H1 (cell line): ENCODE measurements at regions not wholly inside any gene's neighbourhood (a gene's known extent, or its start where the extent isn't known, plus 50 kb on each side); places are given as distances from the start of the nearest gene placed in this dataset.

Experiments used
- CTCF ChIA-PET: fragments of 300-600 bp; sonication (Branson Sonifier 250); formaldehyde crosslinking; loops from one replicate; lab custom pipeline; 2021; ENCODE audit not compliant: partially characterized antibody; lab: Charles Lee
- POLR2A ChIA-PET: fragments of 300-600 bp; sonication (Branson Sonifier 250); formaldehyde crosslinking; loops from one replicate; lab custom pipeline; 2021; ENCODE audit warnings: inconsistent platforms; ENCODE audit not compliant: partially characterized antibody; lab: Charles Lee
- DNase-seq, 2 experiments: peaks; one replicate each; pipeline versions ENCODE4 v3.0.0 to v3.0.0-alpha.2; 2010 to 2022; ENCODE audit warnings: low spot score in 2 of 2, low read depth in 1 of 2, mixed read lengths in 1 of 2
- FAIRE-seq: peaks from 2 replicates; lab custom pipeline; 2011; peaks lifted over from hg19 to GRCh38; lab: Jason Lieb, UNC
- H2AFZ ChIP-seq: 2 replicates; pipeline ENCODE4 v1.8.1; 2012; ENCODE audit warnings: low read length, inconsistent platforms
- H2AK5ac ChIP-seq: 2 replicates; pipeline ENCODE4 v1.6.1; 2013; ENCODE audit warnings: low read depth, low read length
- H2BK120ac ChIP-seq: replicated peaks from 2 replicates; pipeline ENCODE3; 2013; ENCODE audit warnings: low read depth, low read length, inconsistent platforms
- H2BK12ac ChIP-seq: 2 replicates; pipeline ENCODE4 v1.6.1; 2013; ENCODE audit warnings: low read depth, low read length
- H2BK15ac ChIP-seq: 2 replicates; pipeline ENCODE4 v1.6.1; 2013; ENCODE audit warnings: low read length
- H2BK20ac ChIP-seq: 2 replicates; pipeline ENCODE4 v1.6.1; 2013; ENCODE audit warnings: low read length
- H2BK5ac ChIP-seq: 2 replicates; pipeline ENCODE4 v1.6.1; 2013; ENCODE audit warnings: low read depth, low read length
- H3K14ac ChIP-seq: 2 replicates; pipeline ENCODE4 v1.6.1; 2013; ENCODE audit warnings: inconsistent platforms; ENCODE audit not compliant: insufficient read length
- H3K18ac ChIP-seq: 2 replicates; pipeline ENCODE4 v1.6.1; 2013; ENCODE audit warnings: low read length; ENCODE audit errors: extremely low read depth
- H3K23ac ChIP-seq: 2 replicates; pipeline ENCODE4 v1.6.1; 2013; ENCODE audit warnings: inconsistent platforms; ENCODE audit not compliant: insufficient read length
- H3K23me2 ChIP-seq: 2 replicates; pipeline ENCODE4 v1.6.1; 2013; ENCODE audit warnings: low read depth, low read length
- H3K27ac ChIP-seq: 2 replicates; pipeline ENCODE4 v1.6.1; 2011; ENCODE audit warnings: low read depth, low read length, inconsistent platforms
- H3K27me3 ChIP-seq, 4 experiments: replicated peaks in 1 of 4; 1 replicate in 1 of 4; 2 replicates in 3 of 4; pipeline versions ENCODE4 v1.6.1 to v1.8.1; 2011 to 2013; ENCODE audit warnings: low read length in 3 of 4, mild to moderate bottlenecking in 3 of 4, inconsistent platforms in 2 of 4, mixed read lengths in 2 of 4, moderate library complexity in 1 of 4; ENCODE audit not compliant: control insufficient read depth in 3 of 4, insufficient read depth in 3 of 4; ENCODE audit errors: extremely low read depth in 1 of 4
- H3K36me3 ChIP-seq, 4 experiments: 2 replicates each; pipeline versions ENCODE4 v1.6.1 to v1.8.1; 2011 to 2013; ENCODE audit warnings: mild to moderate bottlenecking in 4 of 4, low read length in 3 of 4, moderate library complexity in 2 of 4, control low read depth in 1 of 4, inconsistent platforms in 1 of 4; ENCODE audit not compliant: insufficient read depth in 4 of 4, control insufficient read depth in 2 of 4
- H3K4ac ChIP-seq: replicated peaks from 2 replicates; pipeline ENCODE3; 2013; ENCODE audit warnings: low read length, low read depth, mixed read lengths, inconsistent platforms; ENCODE audit not compliant: insufficient read length
- H3K4me1 ChIP-seq, 4 experiments: replicated peaks in 1 of 4; 1 replicate in 1 of 4; 2 replicates in 3 of 4; pipeline versions ENCODE4 v1.6.1 to v1.8.1; 2011 to 2013; ENCODE audit warnings: low read length in 3 of 4, inconsistent platforms in 2 of 4, mixed read lengths in 1 of 4; ENCODE audit not compliant: insufficient read depth in 4 of 4, control insufficient read depth in 3 of 4
- H3K4me2 ChIP-seq, 2 experiments: 2 replicates each; pipeline versions ENCODE4 v1.6.1 to v1.8.1; 2011 to 2013; ENCODE audit warnings: low read depth in 2 of 2, low read length in 2 of 2, control low read depth in 1 of 2, inconsistent platforms in 1 of 2, mild to moderate bottlenecking in 1 of 2; ENCODE audit not compliant: insufficient read depth in 1 of 2
- H3K4me3 ChIP-seq, 4 experiments: fragments of 200-600, 300-600 bp in 1 of 4; sonication (generic), shearing (Covaris generic), sonication (Bioruptor Twin) in 1 of 4; 2 replicates each; pipeline versions ENCODE4 v1.5.1 to v1.8.1; 2011 to 2016; ENCODE audit warnings: low read length in 4 of 4, low read depth in 3 of 4, control low read depth in 2 of 4, inconsistent platforms in 2 of 4, mild to moderate bottlenecking in 2 of 4, mixed read lengths in 1 of 4, moderate library complexity in 1 of 4; ENCODE audit not compliant: insufficient read depth in 2 of 4; ENCODE audit errors: extremely low read depth in 1 of 4
- H3K56ac ChIP-seq: replicated peaks from 2 replicates; pipeline ENCODE3; 2013; ENCODE audit warnings: low read depth, mild to moderate bottlenecking, mixed read lengths, low read length, inconsistent platforms; ENCODE audit not compliant: insufficient read length
- H3K79me1 ChIP-seq: 2 replicates; pipeline ENCODE4 v1.6.1; 2013; ENCODE audit warnings: low read depth, low read length, control low read depth
- H3K79me2 ChIP-seq, 2 experiments: 2 replicates each; pipeline versions ENCODE4 v1.6.1 to v1.8.1; 2012 to 2013; ENCODE audit warnings: low read length in 2 of 2, mild to moderate bottlenecking in 2 of 2, inconsistent platforms in 1 of 2; ENCODE audit not compliant: insufficient read depth in 2 of 2, control insufficient read depth in 1 of 2
- H3K9ac ChIP-seq, 4 experiments: replicated peaks in 1 of 4; 1 replicate in 1 of 4; 2 replicates in 3 of 4; pipeline versions ENCODE4 v1.6.1 to v1.8.1; 2011 to 2013; ENCODE audit warnings: low read depth in 3 of 4, low read length in 3 of 4, control low read depth in 2 of 4, mild to moderate bottlenecking in 2 of 4, moderate library complexity in 2 of 4, inconsistent platforms in 1 of 4; ENCODE audit errors: extremely low read depth in 1 of 4
- H3K9me3 ChIP-seq, 2 experiments: 2 replicates each; pipeline versions ENCODE4 v1.6.1 to v1.8.1; 2012 to 2013; ENCODE audit warnings: mild to moderate bottlenecking in 2 of 2, moderate library complexity in 2 of 2, control low read depth in 1 of 2, inconsistent platforms in 1 of 2, low read depth in 1 of 2, low read length in 1 of 2, mixed read lengths in 1 of 2; ENCODE audit not compliant: insufficient read depth in 2 of 2
- H4K20me1 ChIP-seq, 2 experiments: replicated peaks in 1 of 2; 2 replicates each; pipeline versions ENCODE3 to v1.8.1; 2011 to 2013; ENCODE audit warnings: inconsistent platforms in 2 of 2, low read length in 2 of 2, mild to moderate bottlenecking in 1 of 2; ENCODE audit not compliant: insufficient read depth in 2 of 2, control insufficient read depth in 1 of 2
- H4K5ac ChIP-seq: 2 replicates; pipeline ENCODE4 v1.6.1; 2013; ENCODE audit warnings: low read length, low read depth, mixed read lengths, inconsistent platforms; ENCODE audit not compliant: insufficient read length
- H4K8ac ChIP-seq: 2 replicates; pipeline ENCODE4 v1.8.0; 2013; ENCODE audit warnings: mild to moderate bottlenecking, moderate library complexity, low read length, inconsistent platforms; ENCODE audit not compliant: insufficient read depth; ENCODE audit errors: extremely low read depth
- H4K91ac ChIP-seq: replicated peaks from 2 replicates; pipeline ENCODE3; 2013; ENCODE audit warnings: low read length, mixed read lengths, inconsistent platforms; ENCODE audit not compliant: insufficient read length
- FOSL1 ChIP-seq: IDR thresholded peaks from 2 replicates; pipeline ENCODE4 v1.6.1; 2011; ENCODE audit warnings: mild to moderate bottlenecking, low read depth, low read length, moderate library complexity; ENCODE audit not compliant: insufficient read depth
- HDAC2 ChIP-seq, 2 experiments: fragments of 300-600 bp in 1 of 2; sonication (generic) in 1 of 2; IDR thresholded peaks; 2 replicates each; pipeline ENCODE4 v1.6.1; 2011 to 2012; ENCODE audit warnings: low read depth in 2 of 2, low read length in 2 of 2, mild to moderate bottlenecking in 2 of 2, moderate library complexity in 2 of 2, borderline replicate concordance in 1 of 2, inconsistent platforms in 1 of 2
- HDAC6 ChIP-seq: IDR thresholded peaks from one replicate; pipeline ENCODE4 v1.7.1; 2012; ENCODE audit warnings: low read depth, mild to moderate bottlenecking, inconsistent platforms, low read length, moderate library complexity
- JUN ChIP-seq: IDR thresholded peaks from 2 replicates; pipeline ENCODE4 v1.6.1; 2011; ENCODE audit warnings: low read depth, mild to moderate bottlenecking, improper control_type of control experiment, low read length
- JUND ChIP-seq: IDR thresholded peaks from 2 replicates; pipeline ENCODE4 v1.6.1; 2011; ENCODE audit warnings: mild to moderate bottlenecking, improper control_type of control experiment, low read length
- SIN3A ChIP-seq, 2 experiments: IDR thresholded peaks in 1 of 2; conservative IDR thresholded peaks in 1 of 2; 2 replicates each; pipeline ENCODE4 v1.6.1; 2011 to 2012; ENCODE audit warnings: low read length in 2 of 2, improper control_type of control experiment in 1 of 2, low read depth in 1 of 2, mild to moderate bottlenecking in 1 of 2
- SP1 ChIP-seq: IDR thresholded peaks from 2 replicates; pipeline ENCODE4 v1.6.1; 2011; ENCODE audit warnings: low read depth, low read length
- TCF12 ChIP-seq: IDR thresholded peaks from 2 replicates; pipeline ENCODE4 v1.6.1; 2011; ENCODE audit warnings: low read depth, mild to moderate bottlenecking, low read length
- WGBS, 2 experiments: shearing (Covaris generic) in 1 of 2; methylation state at CpG; one replicate each; pipeline versions ENCODE4 v1.1.6 to v1.1.7; 2013 to 2015; ENCODE audit warnings: low lambda C conversion rate in 2 of 2, mixed read lengths in 2 of 2, inconsistent platforms in 1 of 2, low coverage in 1 of 2, missing lambda C conversion rate in 1 of 2; ENCODE audit not compliant: insufficient replicate concordance in 2 of 2, insufficient coverage in 1 of 2, insufficient read length in 1 of 2; ENCODE audit errors: extremely low coverage in 1 of 2, missing lambda C conversion rate in 1 of 2; 5-methylcytosine and 5-hydroxymethylcytosine counted together

- no peak overlapping the region for H2BK20ac ChIP-seq
- no peak overlapping the region for H2AK5ac ChIP-seq
- no peak overlapping the region for H4K5ac ChIP-seq
- no peak overlapping the region for H3K56ac ChIP-seq
- no peak overlapping the region for H2BK5ac ChIP-seq
- H4K91ac ChIP-seq = no peak overlapping the region
- H3K4me3 ChIP-seq = no peak overlapping the region
- H3K14ac ChIP-seq = no peak overlapping the region
- no peak overlapping the region for H3K18ac ChIP-seq
- no peaks in the 10 kb centered on the region for H3K79me2 ChIP-seq
- no peak for DNase-seq
- no peaks in the 10 kb centered on the region for H3K27me3 ChIP-seq
- POLR2A ChIA-PET = no interaction called here
- H3K27ac ChIP-seq = no peak overlapping the region
- H3K23ac ChIP-seq = no peak overlapping the region
- H3K9me3 ChIP-seq = no peaks in the 10 kb centered on the region
- no peaks in the 10 kb centered on the region for H3K23me2 ChIP-seq
- no peak for FAIRE-seq
- CTCF ChIA-PET = no interaction called here
- H2AFZ ChIP-seq = no peak overlapping the region
- H3K4ac ChIP-seq = no peak overlapping the region
- no peak overlapping the region for H2BK120ac ChIP-seq
- no peak overlapping the region for H3K4me2 ChIP-seq
- H3K36me3 ChIP-seq = no peaks in the 10 kb centered on the region
- H4K20me1 ChIP-seq = no peaks in the 10 kb centered on the region
- no peak overlapping the region for H2BK15ac ChIP-seq
- 82 to 100% methylated on average over 1 to 3 of the region's 3 CpGs for WGBS, 2 experiments
- no peaks in the 10 kb centered on the region for H3K4me1 ChIP-seq
- H4K8ac ChIP-seq = no peak overlapping the region
- H2BK12ac ChIP-seq = no peak overlapping the region
- no peak overlapping the region for H3K9ac ChIP-seq
- H3K79me1 ChIP-seq = no peaks in the 10 kb centered on the region
- TF ChIP-seq HDAC2 (IDR thresholded peaks at IDR 0.05; ENCODE audit: borderline replicate concordance in 1 of 2, low read depth in 2 of 2, low read length in 2 of 2) (no peak), SIN3A (conservative IDR thresholded peaks at IDR 0.05 in 1 of 2, IDR thresholded peaks at IDR 0.05 in 1 of 2; ENCODE audit: low read depth in 1 of 2, low read length in 2 of 2) (no peak), HDAC6 (no peak), TCF12 (no peak), JUND (no peak), SP1 (no peak), JUN (no peak), FOSL1 (no peak)
Observed at GRCh38 chr4:120491481-120491880, 424.8 kb upstream of the MAD2L1 start.
